ENCODE measurements at regions not wholly inside any gene's neighbourhood (a gene's known extent, or its start where the extent isn't known, plus 50 kb on each side); places are given as distances from the start of the nearest gene placed in this dataset.

DNA sequence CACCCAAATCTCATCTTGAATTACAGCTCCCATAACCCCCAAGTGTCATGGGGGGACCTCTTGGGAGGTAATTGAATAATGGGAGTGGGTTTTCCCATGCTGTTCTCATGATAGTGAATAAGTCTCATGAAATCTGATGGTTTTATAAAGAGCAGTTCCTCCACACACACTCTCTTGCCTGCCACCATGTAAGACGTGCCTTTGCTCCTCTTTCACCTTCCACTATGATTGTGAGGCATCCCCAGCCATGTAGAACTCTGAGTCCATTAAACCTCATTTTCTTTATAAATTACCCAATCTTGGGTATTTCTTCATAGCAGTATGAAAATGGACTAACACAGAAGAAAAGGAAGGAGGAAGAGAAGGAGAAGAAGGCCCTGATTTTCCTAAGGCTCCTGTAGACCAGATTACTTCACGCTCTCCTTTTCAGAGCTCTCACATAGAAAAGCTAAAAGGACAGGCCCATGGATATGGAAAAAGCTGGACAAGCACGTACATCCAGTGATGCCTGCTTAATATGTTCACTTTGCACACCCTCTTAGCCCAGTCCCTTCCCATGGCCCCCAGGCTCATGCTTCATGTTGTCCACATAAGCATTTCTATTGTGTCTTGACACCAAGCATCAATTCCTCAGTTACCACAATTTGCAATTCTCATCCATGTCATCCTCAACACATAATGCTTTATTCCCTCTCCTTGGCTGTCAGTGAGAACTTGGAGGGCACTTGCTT lies 354.8 kb downstream of the CD83 start:
- no peak overlapping the region for H3K27ac ChIP-seq (replicated peaks)
- DNase-seq = no peak
- no peaks in the 10 kb centered on the region for H3K9me3 ChIP-seq (replicated peaks)
- intact Hi-C loops (cut with micrococcal nuclease) = no loop called here
- H3K4me3 ChIP-seq = no peak overlapping the region
- no peaks in the 10 kb centered on the region for H3K27me3 ChIP-seq (ENCODE audit: low read depth)
- H3K4me1 ChIP-seq = peaks cover 21% of the 10 kb centered on the region
- TF ChIP-seq CTCF (IDR thresholded peaks at IDR 0.05; ENCODE audit: borderline replicate concordance) = no peak
- peaks cover 8% of the 10 kb centered on the region for H3K36me3 ChIP-seq

DNA sequence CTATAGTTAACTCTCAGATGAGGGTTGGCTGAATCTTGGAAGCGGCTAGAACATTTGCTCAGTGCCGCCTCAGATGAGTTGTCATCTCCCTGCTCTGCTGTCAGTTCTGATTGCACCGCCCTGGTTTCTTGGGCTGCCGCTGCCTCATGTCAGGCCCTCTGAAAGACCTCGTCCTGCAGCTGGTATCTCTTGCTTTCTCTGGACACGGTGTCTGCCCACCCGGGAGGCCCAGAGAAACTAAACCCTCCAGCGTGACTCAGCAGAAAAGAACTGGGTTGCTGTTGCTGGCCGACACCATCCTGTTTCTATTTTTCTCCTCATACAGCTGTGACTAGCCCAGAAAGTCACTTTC lies 355.4 kb downstream of the CD83 start:
- intact Hi-C loops (cut with micrococcal nuclease) = no loop called here
- TF ChIP-seq CTCF (IDR thresholded peaks at IDR 0.05; ENCODE audit: borderline replicate concordance) = no peak
- H3K27ac ChIP-seq (replicated peaks) = no peak overlapping the region
- H3K4me3 ChIP-seq = no peak overlapping the region
- no peaks in the 10 kb centered on the region for H3K9me3 ChIP-seq (replicated peaks)
- no peak for DNase-seq
- peaks cover 8% of the 10 kb centered on the region for H3K36me3 ChIP-seq
- peaks cover 27% of the 10 kb centered on the region for H3K4me1 ChIP-seq
- H3K27me3 ChIP-seq (ENCODE audit: low read depth) = no peaks in the 10 kb centered on the region

- intact Hi-C loops (cut with micrococcal nuclease) = no loop called here
- TF ChIP-seq CTCF (IDR thresholded peaks at IDR 0.05; ENCODE audit: borderline replicate concordance) = no peak
- H3K27ac ChIP-seq (replicated peaks) = no peak overlapping the region
Observed at GRCh38 chr6:14474816-14475215, 357.2 kb downstream of the CD83 start.

DNA sequence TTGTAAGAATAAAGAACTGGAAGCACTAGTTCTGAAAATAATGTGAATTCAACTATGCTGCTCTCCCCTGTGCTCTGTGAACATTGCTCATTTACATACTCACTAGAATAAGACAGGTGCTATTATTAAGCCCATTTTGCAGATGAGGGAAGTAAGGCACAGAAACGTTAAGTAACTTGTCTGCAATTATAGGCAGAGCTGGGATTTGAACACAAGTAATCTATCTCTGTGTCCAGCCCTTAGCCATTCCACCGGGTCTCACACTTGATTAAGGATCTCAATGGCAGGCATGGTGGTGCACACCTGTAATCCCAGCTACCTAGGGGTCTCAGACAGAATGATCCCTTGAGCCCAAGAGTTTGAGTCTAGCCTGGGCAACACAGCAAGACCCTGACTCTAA lies 357.7 kb downstream of the CD83 start:
- DNase-seq = no peak
- H3K4me3 ChIP-seq = no peak overlapping the region
- no peaks in the 10 kb centered on the region for H3K36me3 ChIP-seq
- peaks cover 31% of the 10 kb centered on the region for H3K4me1 ChIP-seq
- intact Hi-C loops (cut with micrococcal nuclease) = no loop called here
- no peaks in the 10 kb centered on the region for H3K27me3 ChIP-seq (ENCODE audit: low read depth)
- TF ChIP-seq CTCF (IDR thresholded peaks at IDR 0.05; ENCODE audit: borderline replicate concordance) = no peak
- no peak overlapping the region for H3K27ac ChIP-seq (replicated peaks)
- no peaks in the 10 kb centered on the region for H3K9me3 ChIP-seq (replicated peaks)

More at GRCh38 chr6:14474816-14475215, 357.2 kb downstream of the CD83 start:
- Histone ChIP-seq H3K4me1 (peaks cover 34% of the 10 kb centered on the region), H3K27me3 (ENCODE audit: low read depth) (no peaks in the 10 kb centered on the region), H3K36me3 (no peaks in the 10 kb centered on the region), H3K9me3 (replicated peaks) (no peaks in the 10 kb centered on the region), H3K4me3 (no peak overlapping the region)
- DNase-seq = no peak

- no peaks in the 10 kb centered on the region for H3K9me3 ChIP-seq (replicated peaks)
- H3K27ac ChIP-seq (replicated peaks) = peak overlapping the region; percentile 61
- TF ChIP-seq CTCF (IDR thresholded peaks at IDR 0.05; ENCODE audit: borderline replicate concordance) = no peak
- peaks cover 25% of the 10 kb centered on the region for H3K4me1 ChIP-seq
- peak; percentile 33 for DNase-seq
- H3K27me3 ChIP-seq (ENCODE audit: low read depth) = no peaks in the 10 kb centered on the region
- intact Hi-C loops (cut with micrococcal nuclease) = no loop called here
- H3K36me3 ChIP-seq = no peaks in the 10 kb centered on the region
- H3K4me3 ChIP-seq = peak overlapping the region; percentile 25
Observed at GRCh38 chr6:14476793-14477531, 359.4 kb downstream of the CD83 start.
